K562 (cell line): ENCODE measurements at regions not wholly inside any gene's neighbourhood (a gene's known extent, or its start where the extent isn't known, plus 50 kb on each side); places are given as distances from the start of the nearest gene placed in this dataset.

Source experiments
- ETS1 ChIP-seq: conservative IDR thresholded peaks from 2 replicates; pipeline ENCODE4 v1.6.1; 2011; ENCODE audit warnings: low read depth, mild to moderate bottlenecking, low read length; ENCODE audit not compliant: control insufficient read depth
- FOXM1 ChIP-seq, 2 experiments: fragments of 450-650 bp in 1 of 2; sonication (generic) in 1 of 2; formaldehyde crosslinking in 1 of 2; IDR thresholded peaks; 2 replicates each; pipeline versions ENCODE4 v1.6.1 to v1.9.0; 2017 to 2022; ENCODE audit warnings: low read depth in 2 of 2, mild to moderate bottlenecking in 2 of 2, missing genetic modification reagents in 1 of 2, moderate library complexity in 1 of 2
- VEZF1 ChIP-seq: fragments of 200-800 bp; sonication (Bioruptor generic); IDR thresholded peaks from 2 replicates; pipeline ENCODE4 v1.6.1; 2017; ENCODE audit warnings: missing genetic modification characterization, missing compliant biosample characterization
- ZNF384 ChIP-seq: IDR thresholded peaks from 2 replicates; pipeline ENCODE4 v1.6.1; 2012; ENCODE audit warnings: low read depth, low read length, improper control_type of control experiment

- TF ChIP-seq ETS1, result no peak
- TF ChIP-seq FOXM1 (IDR thresholded peaks at IDR 0.05; ENCODE audit: low read depth), result no peak
- no peak for TF ChIP-seq FOXM1 (CRISPR knock-in tag; IDR thresholded peaks at IDR 0.05; ENCODE audit: low read depth)
- no peak for TF ChIP-seq ZNF384
- no peak for TF ChIP-seq VEZF1 (CRISPR knock-in tag)
Measured at GRCh38 chr1:87842156-87842555, 513.5 kb downstream of the LMO4 start.
